ENCODE measurements at regions not wholly inside any gene's neighbourhood (a gene's known extent, or its start where the extent isn't known, plus 50 kb on each side); places are given as distances from the start of the nearest gene placed in this dataset.

GRCh38 chr7:26074919-26075318 lies 77.1 kb upstream of the NFE2L3 start:
- H3K4me3 ChIP-seq (ENCODE audit: low read depth, low read length, poor library complexity, severe bottlenecking), result no peak overlapping the region
- no peaks in the 10 kb centered on the region for H3K79me2 ChIP-seq (ENCODE audit: insufficient read depth, low read depth, low read length)
- POLR2A ChIA-PET, result no interaction called here
- BruUV-seq (replicated peaks), result no TSS peak
- no peaks in the 10 kb centered on the region for H3K9me3 ChIP-seq (ENCODE audit: low read length)
- H2AFZ ChIP-seq (ENCODE audit: low read length), result no peak overlapping the region
- no peak overlapping the region for H3K4me2 ChIP-seq (ENCODE audit: low read length)
- no peak overlapping the region for H3K27ac ChIP-seq (ENCODE audit: low read depth, low read length, poor library complexity, severe bottlenecking)
- DNase-seq (ENCODE audit: low spot score), result no peak
- no peaks in the 10 kb centered on the region for H4K20me1 ChIP-seq (ENCODE audit: insufficient read depth, low read length)
- no peaks in the 10 kb centered on the region for H3K9me2 ChIP-seq (ENCODE audit: insufficient read depth, low read length)
- CTCF ChIA-PET (ENCODE audit: unreplicated experiment), result no interaction called here
- no peaks in the 10 kb centered on the region for H3K4me1 ChIP-seq (ENCODE audit: insufficient read depth, low read length, poor library complexity, severe bottlenecking)
- H3K36me3 ChIP-seq (ENCODE audit: insufficient read depth, low read length), result no peaks in the 10 kb centered on the region
- TF ChIP-seq CTCF (conservative IDR thresholded peaks at IDR 0.05; ENCODE audit: low read length) (no peak), EZH2phosphoT487 (IDR thresholded peaks at IDR 0.05; ENCODE audit: borderline replicate concordance, low read depth, low read length) (no peak)
- intact Hi-C loops (cut with micrococcal nuclease; ENCODE audit: unreplicated experiment), result no loop called here

- CTCF ChIA-PET (ENCODE audit: unreplicated experiment), result no interaction called here
- Histone ChIP-seq H3K4me3 (ENCODE audit: low read depth, low read length, poor library complexity, severe bottlenecking) (no peak overlapping the region), H4K20me1 (ENCODE audit: insufficient read depth, low read length) (no peaks in the 10 kb centered on the region), H3K4me1 (ENCODE audit: insufficient read depth, low read length, poor library complexity, severe bottlenecking) (no peaks in the 10 kb centered on the region), H2AFZ (ENCODE audit: low read length) (no peak overlapping the region), H3K36me3 (ENCODE audit: insufficient read depth, low read length) (no peaks in the 10 kb centered on the region), H3K27ac (ENCODE audit: low read depth, low read length, poor library complexity, severe bottlenecking) (no peak overlapping the region), H3K9me2 (ENCODE audit: insufficient read depth, low read length) (no peaks in the 10 kb centered on the region), H3K4me2 (ENCODE audit: low read length) (no peak overlapping the region), H3K79me2 (ENCODE audit: insufficient read depth, low read depth, low read length) (no peaks in the 10 kb centered on the region), H3K9me3 (ENCODE audit: low read length) (no peaks in the 10 kb centered on the region)
- POLR2A ChIA-PET, result no interaction called here
- intact Hi-C loops (cut with micrococcal nuclease; ENCODE audit: unreplicated experiment), result no loop called here
- no TSS peak for BruUV-seq (replicated peaks)
- no peak for DNase-seq (ENCODE audit: low spot score)
- no peak for TF ChIP-seq EZH2phosphoT487 (IDR thresholded peaks at IDR 0.05; ENCODE audit: borderline replicate concordance, low read depth, low read length)
- TF ChIP-seq CTCF (conservative IDR thresholded peaks at IDR 0.05; ENCODE audit: low read length), result no peak
Measured at GRCh38 chr7:26076691-26077090, 75.3 kb upstream of the NFE2L3 start.

- Histone ChIP-seq H4K20me1 (ENCODE audit: insufficient read depth, low read length) (no peaks in the 10 kb centered on the region), H2AFZ (ENCODE audit: low read length) (no peak overlapping the region), H3K4me1 (ENCODE audit: insufficient read depth, low read length, poor library complexity, severe bottlenecking) (no peaks in the 10 kb centered on the region), H3K9me3 (ENCODE audit: low read length) (no peaks in the 10 kb centered on the region), H3K36me3 (ENCODE audit: insufficient read depth, low read length) (no peaks in the 10 kb centered on the region), H3K79me2 (ENCODE audit: insufficient read depth, low read depth, low read length) (no peaks in the 10 kb centered on the region), H3K27ac (ENCODE audit: low read depth, low read length, poor library complexity, severe bottlenecking) (no peak overlapping the region), H3K4me2 (ENCODE audit: low read length) (peak overlapping the region; percentile 29; the same call in 1 of the 2 replicates), H3K9me2 (ENCODE audit: insufficient read depth, low read length) (no peaks in the 10 kb centered on the region), H3K4me3 (ENCODE audit: low read depth, low read length, poor library complexity, severe bottlenecking) (no peak overlapping the region)
- POLR2A ChIA-PET, result interaction anchor here (0.6 to 0.8 kb wide), 2 partner anchors 121 to 206 kb away, joined by 3 read pairs; partner anchors contain the start of gene HNRNPA2B1
- no TSS peak for BruUV-seq (replicated peaks)
- DNase-seq (ENCODE audit: low spot score), result peak; percentile 51
- CTCF ChIA-PET (ENCODE audit: unreplicated experiment), result interaction anchor here (1.0 to 2.0 kb wide), 2 partner anchors 12 to 14 kb away, joined by 3 to 5 read pairs; no protein-coding TSS in a partner anchor
- TF ChIP-seq EZH2phosphoT487 (IDR thresholded peaks at IDR 0.05; ENCODE audit: borderline replicate concordance, low read depth, low read length), result no peak
- TF ChIP-seq CTCF (conservative IDR thresholded peaks at IDR 0.05; ENCODE audit: low read length), result peak; percentile 70
- intact Hi-C loops (cut with micrococcal nuclease; ENCODE audit: unreplicated experiment), result no loop called here
Measured at GRCh38 chr7:26078437-26079336, 73.3 kb upstream of the NFE2L3 start.

Data from OCI-LY7 (cell line).